RKO (cell line): ENCODE measurements at regions not wholly inside any gene's neighbourhood (a gene's known extent, or its start where the extent isn't known, plus 50 kb on each side); places are given as distances from the start of the nearest gene placed in this dataset.
"Not testable (repeated sequence)": the region's sequence is repeated elsewhere in the genome, so short reads cannot be mapped to it uniquely, and the experiment has no call there.

Experiments used
- DNase-seq: peaks from one replicate; pipeline ENCODE4 v3.0.0-alpha.2; 2016; ENCODE audit warnings: low spot score

- no peak for DNase-seq
Observed at GRCh38 chr3:34056951-34057390, 258.5 kb downstream of the PDCD6IP start.

GRCh38 chr3:34060995-34061394 lies 262.6 kb downstream of the PDCD6IP start:
- DNase-seq: not testable (repeated sequence)

GRCh38 chr3:34065901-34066300 lies 267.5 kb downstream of the PDCD6IP start:
- DNase-seq: no peak

GRCh38 chr3:34066328-34066727 lies 267.9 kb downstream of the PDCD6IP start:
- DNase-seq: no peak

- no peak for DNase-seq
Observed at GRCh38 chr3:34066999-34067398, 268.6 kb downstream of the PDCD6IP start.

GRCh38 chr3:34067536-34068051 lies 269.2 kb downstream of the PDCD6IP start:
- no peak for DNase-seq

- DNase-seq: no peak
Observed at GRCh38 chr3:34068505-34068904, 270.1 kb downstream of the PDCD6IP start.

GRCh38 chr3:34070831-34071585 lies 272.6 kb downstream of the PDCD6IP start:
- no peak for DNase-seq

- DNase-seq: no peak
Observed at GRCh38 chr3:34072297-34072696, 273.9 kb downstream of the PDCD6IP start.

- DNase-seq: no peak
Observed at GRCh38 chr3:34073111-34073510, 274.7 kb downstream of the PDCD6IP start.

GRCh38 chr3:34073961-34074360 lies 275.5 kb downstream of the PDCD6IP start:
- no peak for DNase-seq

GRCh38 chr3:34075975-34076374 lies 277.5 kb downstream of the PDCD6IP start:
- no peak for DNase-seq

- no peak for DNase-seq
Observed at GRCh38 chr3:34077417-34078195, 279.2 kb downstream of the PDCD6IP start.

GRCh38 chr3:34078418-34078817 lies 280.0 kb downstream of the PDCD6IP start:
- no peak for DNase-seq

- not testable (repeated sequence) for DNase-seq
Observed at GRCh38 chr3:34079849-34080248, 281.4 kb downstream of the PDCD6IP start.

GRCh38 chr3:34090379-34090778 lies 291.9 kb downstream of the PDCD6IP start:
- DNase-seq: not testable (repeated sequence)

- no peak for DNase-seq
Observed at GRCh38 chr3:34090876-34091275, 292.4 kb downstream of the PDCD6IP start.

GRCh38 chr3:34094280-34094679 lies 295.9 kb downstream of the PDCD6IP start:
- not testable (repeated sequence) for DNase-seq

GRCh38 chr3:34102288-34102687 lies 303.9 kb downstream of the PDCD6IP start:
- DNase-seq: no peak

GRCh38 chr3:34106379-34106778 lies 307.9 kb downstream of the PDCD6IP start:
- DNase-seq: no peak

GRCh38 chr3:34106879-34107278 lies 308.4 kb downstream of the PDCD6IP start:
- DNase-seq: peak; percentile 7

GRCh38 chr3:34107669-34108068 lies 309.2 kb downstream of the PDCD6IP start:
- no peak for DNase-seq

GRCh38 chr3:34109021-34109420 lies 310.6 kb downstream of the PDCD6IP start:
- DNase-seq: no peak
